ENCODE measurements at regions not wholly inside any gene's neighbourhood (a gene's known extent, or its start where the extent isn't known, plus 50 kb on each side); places are given as distances from the start of the nearest gene placed in this dataset.

DNA sequence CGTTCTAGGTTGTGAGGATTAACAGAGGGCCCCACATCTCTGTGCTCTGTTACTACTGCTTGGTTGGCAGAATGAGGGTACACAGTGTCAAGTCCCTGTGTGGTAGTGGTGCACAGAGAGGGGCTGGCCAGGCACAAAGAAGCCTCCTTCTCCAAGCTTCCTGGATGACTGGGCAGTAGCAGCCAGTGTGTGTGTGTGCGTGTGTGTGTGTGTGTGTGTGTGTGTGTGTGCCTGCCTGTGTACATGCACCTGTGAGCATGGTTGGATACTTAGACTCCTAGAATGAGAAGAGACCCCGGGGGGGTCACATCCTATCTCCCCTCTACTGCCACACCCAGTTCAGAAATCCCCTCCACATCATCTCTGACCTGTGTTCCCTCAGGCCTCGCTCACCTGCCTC is 146.7 kb upstream of the UNC5B start:
- 6% methylated on average over 2 of the region's 4 CpGs for WGBS (ENCODE audit: insufficient coverage, low coverage, missing lambda C conversion rate)
- Histone ChIP-seq H3K27ac (ENCODE audit: extremely low read depth, low read depth, low read length) (no peak overlapping the region), H4K20me1 (replicated peaks; ENCODE audit: control insufficient read depth, insufficient read depth, low read length) (peaks cover 16% of the 10 kb centered on the region; the same call in 1 of the 2 replicates), H3K4me3 (no peak overlapping the region), H3K27me3 (ENCODE audit: control insufficient read depth in 2 of 2, insufficient read depth in 2 of 2, low read length in 2 of 2) (peaks cover 38 to 92% of the 10 kb centered on the region in 2 experiments; a peak in 4 of 5 replicates), H3K9me3 (replicated peaks; ENCODE audit: control insufficient read depth, insufficient read depth, low read depth, low read length) (no peaks in the 10 kb centered on the region), H3K36me3 (ENCODE audit: control insufficient read depth, insufficient read depth, low read length) (no peaks in the 10 kb centered on the region), H2AFZ (ENCODE audit: low read depth, low read length) (no peak overlapping the region), H3K4me1 (replicated peaks in 1 of 2; ENCODE audit: control insufficient read depth in 2 of 2, insufficient read depth in 2 of 2, low read length in 2 of 2) (no peaks in the 10 kb centered on the region; a peak in 1 of 5 replicates), H3K9me1 (ENCODE audit: control insufficient read depth, insufficient read depth, low read length) (no peaks in the 10 kb centered on the region), H3K9ac (ENCODE audit: insufficient read depth in 1 of 2, low read depth in 2 of 2, low read length in 2 of 2) (no peak overlapping the region), H3K79me2 (ENCODE audit: control insufficient read depth, insufficient read depth, low read length) (no peaks in the 10 kb centered on the region), H3K4me2 (ENCODE audit: insufficient read depth, low read length) (no peak overlapping the region)
- BruUV-seq (replicated peaks), result no TSS peak
- FAIRE-seq, result no peak
- DNase-seq (ENCODE audit: extremely low read depth in 1 of 4, low spot score in 3 of 4), result no peak
- ChIA-PET CTCF (ENCODE audit: low intra/inter-chr PET ratio) (no interaction called here), POLR2A (interaction anchor here (0.6 kb wide), 1 partner anchor 61 kb away, joined by 3 read pairs; no protein-coding TSS in a partner anchor)
- in situ Hi-C loops (cut with MboI) (no loop called here), intact Hi-C loops (cut with micrococcal nuclease) (no loop called here)
- peak; percentile 22; the same call in 1 of the 3 replicates for ATAC-seq
- TF ChIP-seq E4F1 (CRISPR knock-in tag; IDR thresholded peaks at IDR 0.05; ENCODE audit: borderline replicate concordance), result no peak
- TF ChIP-seq, protein P1, sequence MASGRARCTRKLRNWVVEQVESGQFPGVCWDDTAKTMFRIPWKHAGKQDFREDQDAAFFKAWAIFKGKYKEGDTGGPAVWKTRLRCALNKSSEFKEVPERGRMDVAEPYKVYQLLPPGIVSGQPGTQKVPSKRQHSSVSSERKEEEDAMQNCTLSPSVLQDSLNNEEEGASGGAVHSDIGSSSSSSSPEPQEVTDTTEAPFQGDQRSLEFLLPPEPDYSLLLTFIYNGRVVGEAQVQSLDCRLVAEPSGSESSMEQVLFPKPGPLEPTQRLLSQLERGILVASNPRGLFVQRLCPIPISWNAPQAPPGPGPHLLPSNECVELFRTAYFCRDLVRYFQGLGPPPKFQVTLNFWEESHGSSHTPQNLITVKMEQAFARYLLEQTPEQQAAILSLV (tag; IDR thresholded peaks at IDR 0.05), result no peak
- TF ChIP-seq MAFG (tag; conservative IDR thresholded peaks at IDR 0.05), result 0 out of 2 replicates have a peak, but pooled peaks have one; percentile 34
- TF ChIP-seq HNRNPK (IDR thresholded peaks at IDR 0.05; ENCODE audit: low read depth, low read length, poor library complexity, severe bottlenecking), result no peak
- no peak for TF ChIP-seq ZNF41 (CRISPR knock-in tag; conservative IDR thresholded peaks at IDR 0.05)
- no peak for TF ChIP-seq SMAD4 (CRISPR knock-in tag; conservative IDR thresholded peaks at IDR 0.05)
- no peak for TF ChIP-seq TSHZ1 (CRISPR knock-in tag; IDR thresholded peaks at IDR 0.05)
- TF ChIP-seq SMARCA5 (IDR thresholded peaks at IDR 0.05), result no peak
- no peak for TF ChIP-seq POLR3A (IDR thresholded peaks at IDR 0.05; ENCODE audit: borderline replicate concordance, extremely low read depth, insufficient read depth, insufficient read length)
- TF ChIP-seq ARID1B (IDR thresholded peaks at IDR 0.05), result no peak
- no peak for TF ChIP-seq KLF10 (CRISPR knock-in tag; IDR thresholded peaks at IDR 0.05)
- no peak for TF ChIP-seq RFX1 (IDR thresholded peaks at IDR 0.05)
- peak; percentile 53; the same call in 1 of the 2 replicates for TF ChIP-seq NFE2 (IDR thresholded peaks at IDR 0.05; ENCODE audit: low read depth)
- peak; percentile 69; the same call in 1 of the 2 replicates for TF ChIP-seq MCM3 (IDR thresholded peaks at IDR 0.05)
- TF ChIP-seq KLF1 (tag; IDR thresholded peaks at IDR 0.05), result no peak
- TF ChIP-seq, protein P2, sequence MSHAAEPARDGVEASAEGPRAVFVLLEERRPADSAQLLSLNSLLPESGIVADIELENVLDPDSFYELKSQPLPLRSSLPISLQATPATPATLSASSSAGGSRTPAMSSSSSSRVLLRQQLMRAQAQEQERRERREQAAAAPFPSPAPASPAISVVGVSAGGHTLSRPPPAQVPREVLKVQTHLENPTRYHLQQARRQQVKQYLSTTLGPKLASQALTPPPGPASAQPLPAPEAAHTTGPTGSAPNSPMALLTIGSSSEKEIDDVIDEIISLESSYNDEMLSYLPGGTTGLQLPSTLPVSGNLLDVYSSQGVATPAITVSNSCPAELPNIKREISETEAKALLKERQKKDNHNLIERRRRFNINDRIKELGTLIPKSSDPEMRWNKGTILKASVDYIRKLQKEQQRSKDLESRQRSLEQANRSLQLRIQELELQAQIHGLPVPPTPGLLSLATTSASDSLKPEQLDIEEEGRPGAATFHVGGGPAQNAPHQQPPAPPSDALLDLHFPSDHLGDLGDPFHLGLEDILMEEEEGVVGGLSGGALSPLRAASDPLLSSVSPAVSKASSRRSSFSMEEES (CRISPR knock-in tag; IDR thresholded peaks at IDR 0.05), result no peak

Measured in K562 (cell line).